GM10266 (cell line): ENCODE measurements at regions not wholly inside any gene's neighbourhood (a gene's known extent, or its start where the extent isn't known, plus 50 kb on each side); places are given as distances from the start of the nearest gene placed in this dataset.

ENCODE experiments used
- DNase-seq: peaks from one replicate; pipeline ENCODE4 v3.0.0; 2012; ENCODE audit errors: extremely low spot score
- CTCF ChIP-seq: IDR thresholded peaks from 2 replicates; pipeline ENCODE4 v1.5.1; 2012; ENCODE audit warnings: mild to moderate bottlenecking, low read depth; ENCODE audit not compliant: control insufficient read depth, insufficient read depth; ENCODE audit errors: missing control alignments

GRCh38 chr9:118455259-118455658 lies 751.1 kb downstream of the TLR4 start:
- no peak for TF ChIP-seq CTCF
- DNase-seq, result no peak

GRCh38 chr9:118455788-118456187 lies 751.6 kb downstream of the TLR4 start:
- no peak for DNase-seq
- no peak for TF ChIP-seq CTCF

- TF ChIP-seq CTCF, result no peak
- DNase-seq, result no peak
These were observed 753.2 kb downstream of the TLR4 start for GRCh38 chr9:118457171-118458000.

- no peak for DNase-seq
- TF ChIP-seq CTCF, result no peak
These were observed 755.7 kb downstream of the TLR4 start for GRCh38 chr9:118459913-118460312.

- TF ChIP-seq CTCF, result no peak
- DNase-seq, result no peak
These were observed 759.2 kb downstream of the TLR4 start for GRCh38 chr9:118463419-118463818.

GRCh38 chr9:118473521-118473920 lies 769.3 kb downstream of the TLR4 start:
- TF ChIP-seq CTCF, result no peak
- DNase-seq, result no peak

- no peak for TF ChIP-seq CTCF
- DNase-seq, result no peak
These were observed 774.5 kb downstream of the TLR4 start for GRCh38 chr9:118478752-118479151.
